Mesenchymal stem cell (in vitro differentiated cells and primary cell): ENCODE measurements at regions not wholly inside any gene's neighbourhood (a gene's known extent, or its start where the extent isn't known, plus 50 kb on each side); places are given as distances from the start of the nearest gene placed in this dataset.

Experiments used
- DNase-seq: peaks from one replicate; pipeline ENCODE4 v3.0.0-alpha.2; 2013
- H2AFZ ChIP-seq: one replicate; pipeline ENCODE4 v1.6.1; 2013; ENCODE audit warnings: low read depth, mild to moderate bottlenecking, control low read depth, inconsistent platforms, low read length, moderate library complexity
- H2AK5ac ChIP-seq: 2 replicates; pipeline ENCODE4 v1.6.1; 2013; ENCODE audit warnings: low read length, moderate library complexity, mild to moderate bottlenecking, inconsistent platforms; ENCODE audit not compliant: severe bottlenecking
- H2BK120ac ChIP-seq: one replicate; pipeline ENCODE4 v1.6.1; 2013; ENCODE audit warnings: low read depth, mild to moderate bottlenecking, inconsistent platforms, low read length, moderate library complexity
- H2BK12ac ChIP-seq, 2 experiments: one replicate each; pipeline ENCODE4 v1.6.1; 2013; ENCODE audit warnings: inconsistent platforms in 2 of 2, low read length in 2 of 2, mild to moderate bottlenecking in 2 of 2, moderate library complexity in 2 of 2, control low read depth in 1 of 2
- H2BK15ac ChIP-seq: one replicate; pipeline ENCODE4 v1.6.1; 2013; ENCODE audit warnings: mild to moderate bottlenecking, low read depth, inconsistent platforms; ENCODE audit not compliant: poor library complexity, severe bottlenecking
- H2BK5ac ChIP-seq: 2 replicates; pipeline ENCODE4 v1.6.1; 2013; ENCODE audit warnings: low read depth, mild to moderate bottlenecking, low read length, control low read depth, inconsistent platforms; ENCODE audit not compliant: poor library complexity, severe bottlenecking
- H3K14ac ChIP-seq, 2 experiments: one replicate each; pipeline ENCODE4 v1.6.1; 2013; ENCODE audit warnings: inconsistent platforms in 2 of 2, low read length in 2 of 2, control low read depth in 1 of 2, mild to moderate bottlenecking in 1 of 2, moderate library complexity in 1 of 2
- H3K18ac ChIP-seq, 2 experiments: one replicate each; pipeline ENCODE4 v1.6.1; 2013; ENCODE audit warnings: inconsistent platforms in 2 of 2, low read length in 2 of 2, control low read depth in 1 of 2, low read depth in 1 of 2, mild to moderate bottlenecking in 1 of 2
- H3K23ac ChIP-seq, 2 experiments: one replicate each; pipeline ENCODE4 v1.6.1; 2013; ENCODE audit warnings: inconsistent platforms in 2 of 2, low read length in 2 of 2, mild to moderate bottlenecking in 2 of 2, moderate library complexity in 2 of 2, control low read depth in 1 of 2
- H3K27ac ChIP-seq: 2 replicates; pipeline ENCODE4 v1.5.1; 2013; ENCODE audit warnings: mild to moderate bottlenecking, moderate library complexity, low read length, control low read depth, inconsistent platforms; ENCODE audit not compliant: poor library complexity, severe bottlenecking
- H3K27me3 ChIP-seq, 2 experiments: 2 replicates each; pipeline versions ENCODE4 v1.6.1 to v1.7.0; 2013; ENCODE audit warnings: low read length in 2 of 2, mild to moderate bottlenecking in 2 of 2, moderate library complexity in 2 of 2, control low read depth in 1 of 2, inconsistent platforms in 1 of 2; ENCODE audit not compliant: control insufficient read depth in 1 of 2, insufficient read depth in 1 of 2
- H3K36me3 ChIP-seq, 2 experiments: 2 replicates each; pipeline versions ENCODE4 v1.6.1 to v1.7.0; 2013; ENCODE audit warnings: low read length in 2 of 2, control low read depth in 1 of 2, inconsistent platforms in 1 of 2, low read depth in 1 of 2, mild to moderate bottlenecking in 1 of 2; ENCODE audit not compliant: insufficient read depth in 2 of 2, control insufficient read depth in 1 of 2
- H3K4ac ChIP-seq, 2 experiments: one replicate each; pipeline ENCODE4 v1.6.1; 2013; ENCODE audit warnings: inconsistent platforms in 2 of 2, low read length in 2 of 2, mild to moderate bottlenecking in 2 of 2, moderate library complexity in 2 of 2, control low read depth in 1 of 2, low read depth in 1 of 2
- H3K4me1 ChIP-seq: 2 replicates; pipeline ENCODE4 v1.6.1; 2013; ENCODE audit warnings: low read depth, low read length, control low read depth; ENCODE audit not compliant: control insufficient read depth, insufficient read depth
- H3K4me2 ChIP-seq: 2 replicates; pipeline ENCODE4 v1.6.1; 2013; ENCODE audit warnings: low read length, mild to moderate bottlenecking, inconsistent platforms; ENCODE audit not compliant: poor library complexity, severe bottlenecking
- H3K4me3 ChIP-seq, 2 experiments: 2 replicates each; pipeline versions ENCODE4 v1.5.1 to v1.7.0; 2013; ENCODE audit warnings: low read length in 2 of 2, mild to moderate bottlenecking in 2 of 2, control low read depth in 1 of 2, low read depth in 1 of 2; ENCODE audit not compliant: insufficient read depth in 1 of 2
- H3K79me1 ChIP-seq: replicated peaks from 2 replicates; pipeline ENCODE4 v1.6.1; 2013; ENCODE audit warnings: mild to moderate bottlenecking, control low read depth, low read length, inconsistent platforms; ENCODE audit not compliant: poor library complexity, severe bottlenecking
- H3K9ac ChIP-seq: 2 replicates; pipeline ENCODE4 v1.7.0; 2013; ENCODE audit warnings: mild to moderate bottlenecking, low read length, moderate library complexity
- H3K9me3 ChIP-seq: 2 replicates; pipeline ENCODE4 v1.7.0; 2013; ENCODE audit warnings: mild to moderate bottlenecking, low read length; ENCODE audit not compliant: control insufficient read depth
- H4K8ac ChIP-seq: one replicate; pipeline ENCODE4 v1.6.1; 2013; ENCODE audit warnings: inconsistent platforms, mild to moderate bottlenecking, low read length, moderate library complexity
- H4K91ac ChIP-seq: one replicate; pipeline ENCODE4 v1.6.1; 2013; ENCODE audit warnings: mild to moderate bottlenecking, low read length, inconsistent platforms
- WGBS: methylation state at CpG from one replicate; pipeline ENCODE4 v1.1.7; 2013; ENCODE audit warnings: mixed read lengths; 5-methylcytosine and 5-hydroxymethylcytosine counted together

DNA sequence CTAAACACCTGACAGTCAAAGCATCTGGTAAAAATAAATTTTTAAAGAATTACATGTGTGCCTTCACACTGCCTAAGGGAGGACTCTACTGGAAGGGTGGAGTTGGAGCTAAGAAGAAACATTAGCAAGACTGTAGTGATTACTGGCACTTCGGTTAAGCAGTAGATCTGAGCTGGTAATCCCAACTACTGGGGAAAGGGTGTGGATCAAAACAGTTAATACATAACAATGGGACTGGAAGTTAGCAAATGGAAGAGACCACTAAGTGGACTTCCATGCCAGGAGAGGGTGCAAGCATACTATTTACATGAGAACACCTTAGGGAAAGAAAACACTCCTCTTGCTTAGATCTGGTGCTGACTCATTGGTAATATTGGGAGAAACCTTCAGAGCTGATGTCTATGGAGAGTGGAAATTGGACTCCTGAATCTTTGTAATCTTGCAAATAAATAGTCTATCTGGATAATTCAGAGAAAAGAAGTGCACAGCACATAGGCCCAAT lies 519.6 kb upstream of the LINC00305 start:
- Histone ChIP-seq H4K91ac (no peak overlapping the region), H3K27ac (no peak overlapping the region), H3K79me1 (no peaks in the 10 kb centered on the region), H3K36me3 (no peaks in the 10 kb centered on the region), H3K27me3 (no peaks in the 10 kb centered on the region), H4K8ac (no peak overlapping the region), H3K9me3 (peaks cover 5% of the 10 kb centered on the region), H3K23ac (no peak overlapping the region), H3K4me3 (no peak overlapping the region), H2BK5ac (no peak overlapping the region), H3K14ac (no peak overlapping the region), H3K9ac (no peak overlapping the region), H2AFZ (no peak overlapping the region), H2BK15ac (no peak overlapping the region), H3K4ac (no peak overlapping the region), H2AK5ac (no peak overlapping the region), H2BK12ac (no peak overlapping the region), H3K18ac (no peak overlapping the region), H2BK120ac (no peak overlapping the region), H3K4me2 (no peak overlapping the region), H3K4me1 (no peaks in the 10 kb centered on the region)
- WGBS: 72% methylated on average over 1 of the region's 1 CpG
- no peak for DNase-seq

DNA sequence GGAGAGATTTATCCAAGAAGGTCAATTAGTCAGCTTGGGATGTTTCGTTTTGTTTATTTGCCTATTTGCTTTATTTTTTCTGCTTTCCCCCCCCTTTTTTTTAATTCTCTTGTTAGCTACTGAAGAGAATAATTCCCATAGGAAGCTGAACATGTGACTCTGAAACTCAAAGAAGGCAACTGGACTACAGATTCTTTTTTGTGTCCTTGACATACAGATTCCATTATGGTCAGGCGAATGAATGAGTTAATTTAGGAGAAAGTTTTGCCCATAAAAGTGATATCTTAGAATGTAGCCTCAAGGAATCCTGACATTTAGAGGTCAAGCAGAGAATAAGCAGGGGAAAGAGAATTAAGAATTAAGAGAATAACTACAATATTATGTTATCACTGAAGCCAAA lies 514.2 kb upstream of the LINC00305 start:
- H2BK15ac ChIP-seq: no peak overlapping the region
- no peaks in the 10 kb centered on the region for H3K79me1 ChIP-seq
- no peak for DNase-seq
- no peak overlapping the region for H3K27ac ChIP-seq
- no peak overlapping the region for H4K8ac ChIP-seq
- H3K9ac ChIP-seq: no peak overlapping the region
- no peaks in the 10 kb centered on the region for H3K9me3 ChIP-seq
- H3K4me1 ChIP-seq: no peaks in the 10 kb centered on the region
- H2AFZ ChIP-seq: no peak overlapping the region
- no peak overlapping the region for H2BK120ac ChIP-seq
- no peak overlapping the region for H4K91ac ChIP-seq
- H3K4me3 ChIP-seq: no peak overlapping the region
- 80% methylated on average over 1 of the region's 2 CpGs for WGBS
- no peak overlapping the region for H3K14ac ChIP-seq
- H3K27me3 ChIP-seq: no peaks in the 10 kb centered on the region
- no peaks in the 10 kb centered on the region for H3K36me3 ChIP-seq
- no peak overlapping the region for H3K4ac ChIP-seq
- H2BK5ac ChIP-seq: no peak overlapping the region
- H2BK12ac ChIP-seq: no peak overlapping the region
- H2AK5ac ChIP-seq: no peak overlapping the region
- H3K18ac ChIP-seq: no peak overlapping the region
- no peak overlapping the region for H3K23ac ChIP-seq
- no peak overlapping the region for H3K4me2 ChIP-seq

DNA sequence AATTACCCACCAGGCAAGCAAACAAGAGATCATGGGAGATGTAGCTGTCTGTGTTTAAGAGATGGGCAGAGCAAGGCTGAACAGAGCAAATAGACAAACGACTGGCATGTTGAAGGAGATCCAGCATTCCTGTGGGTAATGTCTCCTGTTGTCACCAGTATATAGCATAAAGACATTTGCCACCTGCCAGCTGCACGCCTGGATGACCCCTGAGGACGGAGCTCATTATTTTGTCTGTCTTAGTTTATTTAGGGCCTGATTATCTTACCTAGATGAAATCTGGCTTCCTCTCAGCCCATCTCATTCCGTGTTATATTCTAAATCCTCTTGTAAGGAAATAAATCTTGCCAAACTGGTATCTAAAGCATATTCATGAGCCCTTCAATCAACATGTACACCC lies 510.3 kb upstream of the LINC00305 start:
- H2AFZ ChIP-seq: no peak overlapping the region
- no peak overlapping the region for H4K8ac ChIP-seq
- no peak overlapping the region for H2BK15ac ChIP-seq
- no peak overlapping the region for H3K4me3 ChIP-seq
- no peak overlapping the region for H3K4me2 ChIP-seq
- no peak overlapping the region for H2AK5ac ChIP-seq
- no peak overlapping the region for H4K91ac ChIP-seq
- H3K4ac ChIP-seq: no peak overlapping the region
- H3K4me1 ChIP-seq: no peaks in the 10 kb centered on the region
- DNase-seq: no peak
- H2BK5ac ChIP-seq: no peak overlapping the region
- no peak overlapping the region for H3K23ac ChIP-seq
- H2BK120ac ChIP-seq: no peak overlapping the region
- no peak overlapping the region for H2BK12ac ChIP-seq
- 51% methylated on average over 2 of the region's 4 CpGs for WGBS
- no peak overlapping the region for H3K14ac ChIP-seq
- no peak overlapping the region for H3K27ac ChIP-seq
- H3K79me1 ChIP-seq: no peaks in the 10 kb centered on the region
- H3K9me3 ChIP-seq: no peaks in the 10 kb centered on the region
- H3K36me3 ChIP-seq: no peaks in the 10 kb centered on the region
- H3K27me3 ChIP-seq: no peaks in the 10 kb centered on the region
- no peak overlapping the region for H3K18ac ChIP-seq
- H3K9ac ChIP-seq: no peak overlapping the region

DNA sequence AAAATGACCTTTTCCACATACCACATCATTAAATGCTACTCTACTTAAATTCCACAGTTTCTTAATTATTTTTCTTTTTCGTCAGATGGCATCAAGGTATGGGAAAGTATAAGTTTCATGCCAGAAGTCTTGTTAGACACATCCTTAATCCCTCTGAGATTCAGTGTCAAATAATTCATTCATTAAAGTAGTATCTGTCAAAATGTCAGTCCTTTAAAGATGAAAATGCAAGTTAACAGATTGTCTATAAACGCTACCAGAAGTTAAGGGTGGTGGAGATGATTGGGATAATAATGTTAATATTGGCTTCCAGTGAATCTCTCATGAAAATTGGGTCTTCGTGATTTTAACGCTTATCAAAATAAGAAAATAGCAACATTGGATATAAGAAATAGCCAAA lies 504.2 kb upstream of the LINC00305 start:
- no peak for DNase-seq
- Histone ChIP-seq H3K36me3 (no peaks in the 10 kb centered on the region), H3K4ac (no peak overlapping the region), H3K4me1 (no peaks in the 10 kb centered on the region), H2BK15ac (no peak overlapping the region), H3K9ac (no peak overlapping the region), H3K79me1 (no peaks in the 10 kb centered on the region), H3K4me3 (no peak overlapping the region), H2BK120ac (no peak overlapping the region), H2AFZ (no peak overlapping the region), H4K8ac (no peak overlapping the region), H3K4me2 (no peak overlapping the region), H3K9me3 (no peaks in the 10 kb centered on the region), H3K14ac (no peak overlapping the region), H3K18ac (no peak overlapping the region), H3K27me3 (no peaks in the 10 kb centered on the region), H2BK5ac (no peak overlapping the region), H2BK12ac (no peak overlapping the region), H4K91ac (no peak overlapping the region), H3K23ac (no peak overlapping the region), H3K27ac (no peak overlapping the region), H2AK5ac (no peak overlapping the region)
- WGBS: 83% methylated on average over 1 of the region's 4 CpGs
